ENCODE measurements at regions not wholly inside any gene's neighbourhood (a gene's known extent, or its start where the extent isn't known, plus 50 kb on each side); places are given as distances from the start of the nearest gene placed in this dataset.

GRCh38 chr18:61093965-61094364 lies 239.3 kb upstream of the CDH20 start:
- no peak for DNase-seq

DNA sequence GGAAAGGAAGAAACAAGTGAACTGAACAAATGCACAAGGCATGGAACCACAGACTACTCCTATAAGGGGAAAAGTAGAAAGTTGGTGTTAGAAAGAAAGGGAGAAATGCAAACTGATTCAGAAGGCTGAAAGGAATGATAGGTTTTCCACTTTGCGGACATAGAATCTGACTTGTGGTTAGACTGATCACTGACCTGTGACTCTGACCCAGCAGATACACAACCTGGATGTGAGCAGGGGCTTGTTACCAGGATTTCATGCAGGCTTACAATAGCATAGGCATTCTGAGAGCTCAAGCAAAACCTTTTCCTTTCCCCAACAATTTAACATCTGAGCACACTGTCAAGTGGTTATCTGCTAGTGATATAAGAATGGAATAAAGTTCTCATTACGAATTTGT lies 237.0 kb upstream of the CDH20 start:
- no peak for DNase-seq

GRCh38 chr18:61107113-61107512 lies 226.1 kb upstream of the CDH20 start:
- no peak for DNase-seq

DNA sequence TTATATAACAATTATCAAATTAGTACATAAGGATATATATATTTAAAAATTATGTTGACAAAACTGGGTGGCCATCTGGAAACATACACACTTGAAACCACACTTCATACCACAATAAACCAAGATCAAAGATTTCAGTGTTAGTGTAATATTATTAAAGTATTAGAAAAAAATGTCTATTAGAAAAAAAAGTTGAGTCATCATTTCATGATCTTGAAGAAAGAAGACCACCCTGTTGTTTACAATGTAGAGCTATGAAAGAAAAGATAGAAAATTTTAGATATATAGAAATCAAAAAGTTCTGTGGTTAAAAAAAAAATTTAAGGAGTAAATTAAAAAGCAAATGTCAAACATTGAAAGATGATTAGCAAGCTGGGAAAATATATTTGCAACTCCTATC lies 224.5 kb upstream of the CDH20 start:
- no peak for DNase-seq

- no peak for DNase-seq
Measured at GRCh38 chr18:61123309-61123708, 209.9 kb upstream of the CDH20 start.

DNA sequence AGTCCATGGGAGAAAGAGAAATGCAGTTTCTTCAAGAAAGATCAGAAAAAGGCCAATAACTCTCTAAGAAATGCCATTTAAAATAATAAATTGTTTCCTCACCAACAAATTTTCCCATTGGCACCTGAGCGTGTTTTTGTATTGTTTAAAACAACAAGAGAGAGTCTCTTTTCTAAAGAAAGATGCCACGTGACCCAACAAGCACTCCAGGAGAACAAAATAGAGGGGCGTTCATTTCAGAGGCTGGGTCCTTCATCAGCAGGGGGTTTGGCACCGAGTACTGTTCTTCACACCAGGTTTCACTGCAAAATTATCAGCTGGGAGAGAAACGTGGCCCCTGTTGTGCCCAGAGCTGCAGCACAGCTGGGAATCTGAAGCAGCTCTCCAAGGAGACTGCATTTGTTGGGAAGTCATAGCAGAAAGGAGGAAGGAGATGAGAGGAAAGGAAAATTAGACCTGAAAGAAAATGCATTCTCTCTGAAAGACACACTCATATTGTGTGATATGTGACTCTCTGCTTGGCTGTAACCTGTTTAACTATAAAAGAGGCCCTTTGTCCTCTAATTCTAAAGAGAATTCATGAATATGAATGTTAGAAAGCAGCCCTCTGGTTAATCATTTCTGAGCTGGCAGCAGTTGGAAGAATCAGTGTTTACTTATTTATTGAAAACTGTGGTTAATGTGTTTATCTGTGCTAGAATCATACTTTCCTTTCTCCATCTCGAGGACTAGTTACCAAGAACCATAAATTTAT lies 205.3 kb upstream of the CDH20 start:
- DNase-seq = no peak

- DNase-seq = no peak
Measured at GRCh38 chr18:61129001-61129400, 204.2 kb upstream of the CDH20 start.

DNA sequence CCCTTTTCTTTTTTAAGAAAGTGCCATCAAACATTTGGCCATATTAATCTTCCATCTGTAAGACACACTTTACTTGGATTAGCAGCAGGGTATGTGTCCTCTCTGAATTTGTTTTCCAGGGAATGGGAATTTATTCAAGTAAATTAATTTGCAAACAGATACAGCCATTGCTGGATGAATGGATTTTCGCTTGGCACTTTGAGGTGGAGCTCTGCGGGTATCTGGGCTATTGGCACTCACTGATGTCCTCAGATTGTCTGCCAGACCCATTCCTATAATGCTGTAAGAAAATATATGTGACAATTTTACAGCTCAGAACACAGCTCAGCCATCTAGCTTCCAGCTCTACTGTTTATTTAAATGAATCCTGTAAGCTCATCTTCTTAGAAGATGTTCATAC lies 201.2 kb upstream of the CDH20 start:
- DNase-seq = no peak

DNA sequence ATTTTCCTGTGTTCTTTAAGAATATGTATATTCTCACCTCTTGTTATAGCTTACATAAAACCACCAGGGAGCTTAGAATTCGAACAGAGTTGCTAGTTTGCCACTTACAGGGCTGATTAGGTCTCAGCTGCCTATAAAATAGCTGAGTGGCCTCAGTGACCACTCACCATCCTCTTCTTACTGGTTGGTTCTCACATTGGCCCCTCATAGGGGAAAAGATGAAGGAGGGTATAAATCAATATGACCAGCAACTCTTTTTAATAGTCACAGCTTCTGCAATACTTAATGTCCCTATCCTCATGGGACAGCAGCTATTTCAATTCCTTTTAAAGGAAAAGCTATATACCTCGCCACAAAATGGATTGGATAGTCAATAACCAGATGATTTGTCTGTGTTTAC lies 199.4 kb upstream of the CDH20 start:
- no peak for DNase-seq

- no peak for DNase-seq
Measured at GRCh38 chr18:61136711-61137251, 196.4 kb upstream of the CDH20 start.

DNA sequence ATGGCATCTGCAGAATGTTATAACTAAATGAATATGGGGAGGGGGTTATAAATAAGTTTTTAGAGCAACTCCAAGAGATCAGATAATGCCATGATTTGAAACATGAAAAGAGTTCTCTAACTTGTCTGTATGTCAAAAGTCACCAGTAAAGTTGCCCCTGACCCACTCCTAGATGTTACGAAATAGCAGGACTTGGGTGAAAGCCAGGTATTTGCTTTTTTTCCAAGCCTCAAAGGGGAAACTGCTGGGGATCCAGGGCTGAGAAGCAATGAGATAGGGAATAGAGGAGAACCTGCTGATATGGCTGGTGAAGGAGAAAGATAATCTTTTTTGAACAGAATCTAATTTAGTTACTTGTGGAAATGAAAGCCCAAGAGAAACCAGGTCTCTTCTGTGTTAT lies 191.5 kb upstream of the CDH20 start:
- DNase-seq = no peak

DNA sequence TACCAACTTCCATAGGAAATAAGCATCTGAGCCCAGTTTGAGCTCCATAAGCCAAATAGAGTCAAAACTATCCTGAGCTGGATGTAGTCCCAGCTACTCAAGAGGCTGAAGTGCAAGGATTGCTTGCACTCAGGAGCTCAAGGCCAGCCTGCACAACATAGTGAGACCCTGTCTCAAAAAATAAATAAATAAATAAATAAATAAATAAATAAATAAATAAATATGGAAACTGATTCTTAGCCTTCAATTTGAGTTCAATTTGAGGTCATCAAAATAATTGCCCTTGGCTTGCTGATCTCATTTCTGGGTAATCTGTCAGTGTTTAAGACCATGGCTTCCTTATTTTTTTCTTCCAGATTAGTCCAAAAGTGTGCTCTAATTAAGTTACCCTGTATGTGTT lies 184.9 kb upstream of the CDH20 start:
- no peak for DNase-seq

- no peak for DNase-seq
Measured at GRCh38 chr18:61149786-61150185, 183.4 kb upstream of the CDH20 start.

DNA sequence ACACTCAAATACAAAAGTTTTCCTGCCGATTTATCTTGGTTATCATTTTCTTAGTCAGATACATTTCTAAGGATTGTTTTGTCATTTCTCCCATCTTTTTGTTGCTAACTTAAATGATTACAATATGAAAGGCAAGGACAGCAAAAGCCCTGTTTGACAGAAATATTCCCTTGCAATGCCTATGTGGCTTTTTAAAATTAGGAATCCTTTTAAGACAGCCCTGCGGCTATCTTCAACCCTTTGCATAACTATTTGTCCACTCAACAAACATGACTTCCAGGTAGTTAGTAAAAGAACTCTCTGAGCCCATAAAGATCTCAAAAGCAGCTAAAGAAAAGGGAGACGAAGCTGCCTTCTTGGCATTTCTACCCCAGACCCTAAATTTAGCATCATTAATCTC lies 179.7 kb upstream of the CDH20 start:
- DNase-seq = no peak

GRCh38 chr18:61154866-61155265 lies 178.4 kb upstream of the CDH20 start:
- DNase-seq = no peak

- DNase-seq = no peak
Measured at GRCh38 chr18:61155586-61155985, 177.6 kb upstream of the CDH20 start.

GRCh38 chr18:61157451-61157850 lies 175.8 kb upstream of the CDH20 start:
- DNase-seq = no peak

DNA sequence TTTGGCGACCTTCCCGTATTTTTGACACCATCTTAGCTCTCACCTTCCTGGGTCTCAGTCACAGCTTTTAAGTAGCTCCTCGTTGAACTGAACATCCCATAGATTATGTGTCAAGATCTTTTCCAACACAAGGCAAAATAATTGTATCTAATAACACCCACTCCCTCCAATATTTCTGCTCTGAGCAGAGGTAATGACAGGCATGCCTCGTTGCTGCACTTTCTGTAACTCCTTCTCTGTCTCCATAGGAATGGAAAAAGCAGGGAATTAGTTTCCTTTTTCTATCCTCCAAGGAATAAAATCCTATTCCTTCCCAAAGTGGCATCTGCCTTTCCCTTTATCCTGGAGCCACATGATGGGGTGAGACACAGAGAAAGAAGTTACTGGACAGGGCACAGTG lies 174.0 kb upstream of the CDH20 start:
- no peak for DNase-seq

GRCh38 chr18:61164321-61164720 lies 168.9 kb upstream of the CDH20 start:
- DNase-seq = no peak

DNA sequence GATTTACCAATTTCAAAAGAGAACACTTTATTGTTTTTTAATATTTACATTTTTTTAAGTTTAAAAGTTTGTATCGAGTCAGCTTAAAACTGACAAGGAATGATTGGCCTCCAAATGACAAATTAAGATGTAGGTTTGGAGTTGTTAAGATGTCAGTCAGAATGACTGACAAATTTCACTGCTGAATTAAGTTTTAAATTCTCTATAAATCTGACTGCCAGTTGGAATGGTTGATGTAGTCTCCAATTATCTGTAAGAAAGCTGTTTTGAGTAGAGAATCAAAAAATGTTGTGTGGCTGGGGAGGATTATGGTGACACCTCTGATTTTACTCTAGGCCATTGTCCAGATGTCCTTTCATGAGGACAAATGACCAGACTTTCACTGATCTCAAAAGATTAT lies 165.3 kb upstream of the CDH20 start:
- no peak for DNase-seq

DNA sequence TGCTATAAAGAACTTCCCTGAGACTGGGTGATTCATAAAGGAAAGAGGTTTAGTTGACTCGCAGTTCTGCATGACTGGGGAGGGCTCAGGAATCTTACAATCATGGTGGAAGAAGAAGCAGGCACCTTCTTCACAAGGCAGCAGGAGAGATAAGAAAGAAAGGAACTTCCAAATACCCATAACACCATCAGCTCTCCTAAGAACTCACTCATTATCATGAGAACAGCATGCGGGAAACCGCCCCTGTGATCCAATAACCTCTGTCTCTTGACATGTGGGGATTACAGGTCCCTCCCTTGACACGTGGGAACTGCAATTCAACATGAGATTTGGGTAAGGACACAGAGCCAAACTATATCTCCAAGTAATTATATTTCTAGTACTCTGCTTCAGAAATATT lies 163.8 kb upstream of the CDH20 start:
- DNase-seq = no peak

DNA sequence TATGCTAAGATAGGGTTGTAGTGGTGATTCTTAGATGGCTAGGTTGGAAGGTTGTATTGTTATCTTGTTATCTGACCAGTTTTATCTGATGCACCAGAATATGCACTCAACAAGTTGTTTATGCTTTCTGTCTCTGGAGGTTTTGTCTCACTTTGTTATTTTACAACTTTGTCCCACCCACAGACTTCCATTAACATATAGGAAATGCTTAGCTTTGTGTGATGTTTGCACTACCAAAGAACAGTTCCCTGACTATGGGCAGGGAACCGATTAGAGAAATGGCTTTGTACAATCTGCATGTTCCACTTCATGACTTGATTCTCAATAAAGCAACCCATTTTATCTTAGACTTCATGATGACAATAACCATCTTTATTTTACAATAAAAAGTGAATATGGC lies 160.6 kb upstream of the CDH20 start:
- no peak for DNase-seq

- DNase-seq = no peak
Measured at GRCh38 chr18:61173554-61173953, 159.7 kb upstream of the CDH20 start.

DNA sequence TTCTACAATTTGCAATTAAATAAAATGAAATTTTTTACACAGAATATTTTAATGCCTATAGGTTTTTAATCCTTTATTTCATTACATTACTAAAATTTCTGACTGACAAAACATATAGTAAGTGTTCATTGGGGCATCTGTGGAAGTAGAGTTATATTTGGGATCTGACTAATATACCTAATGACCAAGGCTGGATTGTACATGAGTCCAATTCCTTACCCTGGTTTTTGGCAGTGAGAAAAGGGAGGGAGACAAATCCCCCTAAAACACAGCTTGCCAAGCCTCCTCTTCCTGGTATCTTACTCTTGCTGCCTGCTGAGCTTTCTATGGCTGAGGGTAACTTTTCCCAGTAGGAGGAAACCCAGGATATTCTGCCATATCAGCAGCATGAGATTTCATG lies 149.4 kb upstream of the CDH20 start:
- no peak for DNase-seq

DNA sequence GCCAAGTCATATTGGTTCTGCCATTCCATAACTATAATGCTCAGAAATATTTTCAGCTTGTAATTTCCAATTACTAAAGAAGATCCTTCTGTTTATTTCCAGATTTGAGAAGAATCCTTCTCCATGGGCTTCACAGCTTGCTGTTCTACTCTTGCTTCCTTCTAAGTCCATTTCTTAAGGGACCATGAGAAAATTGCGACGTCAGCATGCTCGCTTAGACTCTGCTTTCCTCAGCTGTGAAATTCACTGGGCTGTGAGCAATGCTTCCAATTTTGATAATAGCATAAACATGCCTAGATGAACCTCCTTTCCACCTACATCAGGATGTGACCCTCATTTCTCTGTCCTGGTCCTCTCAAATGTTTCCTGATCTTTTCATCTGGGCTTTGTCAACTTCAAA lies 145.3 kb upstream of the CDH20 start:
- no peak for DNase-seq
